NCI-H69 (cell line): ENCODE measurements at regions not wholly inside any gene's neighbourhood (a gene's known extent, or its start where the extent isn't known, plus 50 kb on each side); places are given as distances from the start of the nearest gene placed in this dataset.

Source experiments
- DNase-seq: peaks from one replicate; lab custom pipeline; 2025; lab: John Stamatoyannopoulos, UW

GRCh38 chr22:49093192-49093880 is 734.3 kb downstream of the BRD1 start:
- DNase-seq: peak; percentile 93

- no peak for DNase-seq
Observed at GRCh38 chr22:49092716-49093115, 735.0 kb downstream of the BRD1 start.

GRCh38 chr22:49091917-49092545 is 735.6 kb downstream of the BRD1 start:
- DNase-seq: no peak

GRCh38 chr22:49091451-49091850 is 736.2 kb downstream of the BRD1 start:
- DNase-seq: no peak

- DNase-seq: no peak
Observed at GRCh38 chr22:49090853-49091135, 736.9 kb downstream of the BRD1 start.

GRCh38 chr22:49090061-49090852 is 737.4 kb downstream of the BRD1 start:
- no peak for DNase-seq

GRCh38 chr22:49088801-49089791 is 738.6 kb downstream of the BRD1 start:
- DNase-seq: peak; percentile 73

- no peak for DNase-seq
Observed at GRCh38 chr22:49087716-49088601, 739.7 kb downstream of the BRD1 start.

GRCh38 chr22:49087198-49087597 is 740.5 kb downstream of the BRD1 start:
- peak; percentile 36 for DNase-seq

GRCh38 chr22:49086606-49087157 is 741.0 kb downstream of the BRD1 start:
- no peak for DNase-seq

- no peak for DNase-seq
Observed at GRCh38 chr22:49086181-49086580, 741.5 kb downstream of the BRD1 start.

GRCh38 chr22:49084206-49084605 is 743.5 kb downstream of the BRD1 start:
- DNase-seq: peak; percentile 60

GRCh38 chr22:49083607-49084006 is 744.1 kb downstream of the BRD1 start:
- no peak for DNase-seq

- no peak for DNase-seq
Observed at GRCh38 chr22:49082451-49082850, 745.2 kb downstream of the BRD1 start.

- DNase-seq: no peak
Observed at GRCh38 chr22:49081926-49082325, 745.7 kb downstream of the BRD1 start.

GRCh38 chr22:49081261-49081666 is 746.4 kb downstream of the BRD1 start:
- DNase-seq: no peak

GRCh38 chr22:49080631-49081030 is 747.0 kb downstream of the BRD1 start:
- no peak for DNase-seq

GRCh38 chr22:49079743-49080500 is 747.8 kb downstream of the BRD1 start:
- DNase-seq: no peak

GRCh38 chr22:49079027-49079725 is 748.5 kb downstream of the BRD1 start:
- DNase-seq: no peak
